GM23338 (cell line): ENCODE measurements at regions not wholly inside any gene's neighbourhood (a gene's known extent, or its start where the extent isn't known, plus 50 kb on each side); places are given as distances from the start of the nearest gene placed in this dataset.

Experiments
- ATAC-seq: fragments of 200-7000 bp; cut with Tn5 transposase; 3 replicates; pipeline ENCODE4 v1.9.1; 2020
- DNase-seq: peaks from one replicate; pipeline ENCODE4 v3.0.0-alpha.2; 2015; ENCODE audit warnings: low spot score
- H2AFZ ChIP-seq: fragments of 200-600 bp; sonication (generic); 2 replicates; pipeline ENCODE4 v1.8.0; 2016; ENCODE audit warnings: antibody characterized with exemption, mild to moderate bottlenecking, moderate library complexity
- H3F3A ChIP-seq: fragments of 200-600 bp; sonication (generic); replicated peaks from 2 replicates; pipeline ENCODE4 v1.8.0; 2017; ENCODE audit warnings: antibody characterized with exemption, mixed run types, low read depth
- H3K27ac ChIP-seq: fragments of 200-600 bp; sonication (generic); 2 replicates; pipeline ENCODE4 v1.6.1; 2016; ENCODE audit warnings: low read depth
- H3K27me3 ChIP-seq: fragments of 200-600 bp; sonication (generic); 2 replicates; pipeline ENCODE4 v1.8.0; 2016; ENCODE audit warnings: mild to moderate bottlenecking, mixed run types, moderate library complexity; ENCODE audit not compliant: insufficient read depth
- H3K36me3 ChIP-seq: fragments of 200-600 bp; sonication (generic); 2 replicates; pipeline ENCODE4 v1.8.0; 2016; ENCODE audit warnings: mild to moderate bottlenecking; ENCODE audit not compliant: insufficient read depth
- H3K4me1 ChIP-seq: fragments of 200-600 bp; sonication (generic); 2 replicates; pipeline ENCODE4 v1.8.0; 2016; ENCODE audit warnings: mild to moderate bottlenecking, moderate library complexity; ENCODE audit not compliant: insufficient read depth
- H3K4me2 ChIP-seq: fragments of 200-600 bp; sonication (generic); 2 replicates; pipeline ENCODE4 v1.7.1; 2017; ENCODE audit warnings: mixed run types
- H3K4me3 ChIP-seq: fragments of 200-600 bp; sonication (generic); 2 replicates; pipeline ENCODE4 v1.6.1; 2016; ENCODE audit warnings: mixed run types
- H3K79me2 ChIP-seq: fragments of 200-600 bp; sonication (generic); replicated peaks from 2 replicates; pipeline ENCODE4 v1.8.0; 2017; ENCODE audit warnings: mild to moderate bottlenecking; ENCODE audit not compliant: insufficient read depth
- H3K9me2 ChIP-seq: fragments of 200-600 bp; sonication (generic); 2 replicates; pipeline ENCODE4 v1.8.0; 2017; ENCODE audit not compliant: insufficient read depth
- H4K20me1 ChIP-seq: fragments of 200-600 bp; sonication (generic); replicated peaks from 2 replicates; pipeline ENCODE4 v1.8.0; 2017; ENCODE audit warnings: mild to moderate bottlenecking; ENCODE audit not compliant: insufficient read depth
- H3K27ac Mint-ChIP-seq: 2 replicates; pipeline ENCODE4 v1.8.0; 2020; ENCODE audit warnings: inconsistent platforms, mild to moderate bottlenecking, moderate library complexity, mixed read lengths
- H3K27me3 Mint-ChIP-seq: 3 replicates; pipeline ENCODE4 v1.8.0; 2022; ENCODE audit warnings: low read depth, mild to moderate bottlenecking, moderate library complexity, mixed read lengths, inconsistent platforms; ENCODE audit not compliant: insufficient read depth, poor library complexity
- H3K36me3 Mint-ChIP-seq: 3 replicates; pipeline ENCODE4 v1.8.0; 2021; ENCODE audit warnings: low read depth, mild to moderate bottlenecking, inconsistent platforms, moderate library complexity, mixed read lengths
- H3K4me1 Mint-ChIP-seq: 3 replicates; pipeline ENCODE4 v1.8.0; 2020; ENCODE audit warnings: mild to moderate bottlenecking, inconsistent platforms, mixed read lengths
- H3K4me3 Mint-ChIP-seq: 3 replicates; pipeline ENCODE4 v1.8.0; 2021; ENCODE audit warnings: moderate library complexity, mild to moderate bottlenecking, inconsistent platforms, mixed read lengths
- H3K9me3 Mint-ChIP-seq: 3 replicates; pipeline ENCODE4 v1.8.0; 2020; ENCODE audit warnings: moderate library complexity, mild to moderate bottlenecking, inconsistent platforms, mixed read lengths
- CREB1 ChIP-seq: fragments of 250-450 bp; sonication (Bioruptor Pico); IDR thresholded peaks from 2 replicates; pipeline ENCODE4 v1.5.0; 2020; ENCODE audit warnings: low read depth, mild to moderate bottlenecking, moderate library complexity
- CTCF ChIP-seq, 2 experiments: fragments of 200-600 bp in 1 of 2; sonication (generic) in 1 of 2; conservative IDR thresholded peaks; 2 replicates each; pipeline versions ENCODE4 v1.5.1 to v1.6.1; 2016 to 2017; ENCODE audit warnings: antibody characterized with exemption in 2 of 2, low read depth in 2 of 2, mild to moderate bottlenecking in 2 of 2, moderate library complexity in 1 of 2
- EZH2 ChIP-seq: fragments of 200-600 bp; sonication (generic); IDR thresholded peaks from one replicate; pipeline ENCODE4 v1.8.0; 2017; ENCODE audit warnings: antibody characterized with exemption, mild to moderate bottlenecking, low read depth; ENCODE audit not compliant: unreplicated experiment
- EZH2phosphoT487 ChIP-seq: fragments of 200-600 bp; sonication (generic); IDR thresholded peaks from one replicate; pipeline ENCODE4 v1.8.1; 2018; ENCODE audit warnings: antibody characterized with exemption; ENCODE audit not compliant: unreplicated experiment
- NANOG ChIP-seq: IDR thresholded peaks from 2 replicates; pipeline ENCODE4 v1.6.1; 2016; ENCODE audit warnings: antibody characterized with exemption, borderline replicate concordance
- POLR2AphosphoS5 ChIP-seq: IDR thresholded peaks from 2 replicates; pipeline ENCODE4 v1.6.1; 2016; ENCODE audit warnings: antibody characterized with exemption, low read depth
- STAT1 ChIP-seq: IDR thresholded peaks from one replicate; pipeline ENCODE4 v1.6.1; 2016; ENCODE audit warnings: antibody characterized with exemption; ENCODE audit not compliant: unreplicated experiment
- ZNF114 ChIP-seq: fragments of 250-450 bp; sonication (Bioruptor Pico); IDR thresholded peaks from 2 replicates; pipeline ENCODE4 v1.5.0; 2020; ENCODE audit warnings: mild to moderate bottlenecking, moderate library complexity
- ZNF331 ChIP-seq: fragments of 250-450 bp; sonication (Bioruptor Pico); IDR thresholded peaks from 2 replicates; pipeline ENCODE4 v1.5.0; 2020; ENCODE audit warnings: low read depth, mild to moderate bottlenecking, moderate library complexity
- TF ChIP-seq, protein P1 (sequence below): IDR thresholded peaks from one replicate; pipeline ENCODE4 v1.6.1; 2018; ENCODE audit warnings: antibody characterized with exemption; ENCODE audit not compliant: unreplicated experiment
- TF ChIP-seq, protein P2 (sequence below): IDR thresholded peaks from 2 replicates; pipeline ENCODE4 v1.6.1; 2016; ENCODE audit warnings: antibody characterized with exemption

DNA sequence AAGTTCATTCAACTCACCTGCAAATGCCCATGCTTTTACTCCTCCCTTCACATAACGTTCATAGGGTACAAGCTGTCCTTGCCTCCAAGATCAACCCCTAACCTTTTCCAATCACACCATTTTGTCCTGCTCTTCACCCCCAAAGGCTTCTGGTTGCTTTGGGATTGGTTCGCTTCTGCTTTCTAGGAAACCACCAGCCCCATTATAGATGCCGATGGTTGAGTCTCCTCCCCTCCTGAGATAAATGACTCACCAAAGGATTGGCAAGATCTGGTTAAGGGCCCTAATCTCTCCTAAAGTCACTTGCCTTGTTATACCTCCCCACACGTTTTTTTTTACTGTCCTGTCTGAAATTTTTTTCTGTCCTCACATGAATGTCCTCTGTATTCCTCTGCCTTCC, 311.4 kb downstream of the HACE1 start (continued):
- TF ChIP-seq, protein P1, sequence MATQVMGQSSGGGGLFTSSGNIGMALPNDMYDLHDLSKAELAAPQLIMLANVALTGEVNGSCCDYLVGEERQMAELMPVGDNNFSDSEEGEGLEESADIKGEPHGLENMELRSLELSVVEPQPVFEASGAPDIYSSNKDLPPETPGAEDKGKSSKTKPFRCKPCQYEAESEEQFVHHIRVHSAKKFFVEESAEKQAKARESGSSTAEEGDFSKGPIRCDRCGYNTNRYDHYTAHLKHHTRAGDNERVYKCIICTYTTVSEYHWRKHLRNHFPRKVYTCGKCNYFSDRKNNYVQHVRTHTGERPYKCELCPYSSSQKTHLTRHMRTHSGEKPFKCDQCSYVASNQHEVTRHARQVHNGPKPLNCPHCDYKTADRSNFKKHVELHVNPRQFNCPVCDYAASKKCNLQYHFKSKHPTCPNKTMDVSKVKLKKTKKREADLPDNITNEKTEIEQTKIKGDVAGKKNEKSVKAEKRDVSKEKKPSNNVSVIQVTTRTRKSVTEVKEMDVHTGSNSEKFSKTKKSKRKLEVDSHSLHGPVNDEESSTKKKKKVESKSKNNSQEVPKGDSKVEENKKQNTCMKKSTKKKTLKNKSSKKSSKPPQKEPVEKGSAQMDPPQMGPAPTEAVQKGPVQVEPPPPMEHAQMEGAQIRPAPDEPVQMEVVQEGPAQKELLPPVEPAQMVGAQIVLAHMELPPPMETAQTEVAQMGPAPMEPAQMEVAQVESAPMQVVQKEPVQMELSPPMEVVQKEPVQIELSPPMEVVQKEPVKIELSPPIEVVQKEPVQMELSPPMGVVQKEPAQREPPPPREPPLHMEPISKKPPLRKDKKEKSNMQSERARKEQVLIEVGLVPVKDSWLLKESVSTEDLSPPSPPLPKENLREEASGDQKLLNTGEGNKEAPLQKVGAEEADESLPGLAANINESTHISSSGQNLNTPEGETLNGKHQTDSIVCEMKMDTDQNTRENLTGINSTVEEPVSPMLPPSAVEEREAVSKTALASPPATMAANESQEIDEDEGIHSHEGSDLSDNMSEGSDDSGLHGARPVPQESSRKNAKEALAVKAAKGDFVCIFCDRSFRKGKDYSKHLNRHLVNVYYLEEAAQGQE, result no peak
- TF ChIP-seq EZH2, result no peak
- no peak for TF ChIP-seq POLR2AphosphoS5
- TF ChIP-seq EZH2phosphoT487, result no peak
- no peak for TF ChIP-seq STAT1
- no peak for TF ChIP-seq CTCF (conservative IDR thresholded peaks at IDR 0.05; ENCODE audit: low read depth in 2 of 2)

DNA sequence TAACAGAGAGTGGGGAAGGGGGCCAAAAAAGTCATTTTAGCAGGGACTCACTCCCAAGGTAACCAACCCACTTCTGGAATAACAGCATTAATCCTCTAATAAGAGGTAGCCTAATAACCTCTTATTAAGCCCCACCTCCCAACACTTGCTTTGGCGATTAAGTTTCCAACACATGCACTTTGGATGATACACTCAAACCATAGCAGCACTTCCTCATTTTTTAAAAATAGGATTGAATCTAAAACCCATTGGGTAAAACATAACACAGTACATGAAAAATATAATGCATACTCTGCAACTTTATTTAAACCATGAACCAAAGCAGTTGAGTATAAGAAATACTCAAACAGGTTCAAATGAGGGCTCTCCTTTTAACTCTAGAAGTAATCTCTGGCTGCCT, 318.3 kb downstream of the HACE1 start:
- no peak for DNase-seq
- Histone ChIP-seq H3K4me2 (no peak overlapping the region), H3F3A (no peaks in the 10 kb centered on the region), H3K27me3 (no peaks in the 10 kb centered on the region), H3K9me2 (no peaks in the 10 kb centered on the region), H2AFZ (no peak overlapping the region), H4K20me1 (no peaks in the 10 kb centered on the region), H3K4me1 (no peaks in the 10 kb centered on the region), H3K4me3 (no peak overlapping the region), H3K27ac (no peak overlapping the region), H3K79me2 (no peaks in the 10 kb centered on the region), H3K36me3 (no peaks in the 10 kb centered on the region)
- Mint-ChIP-seq H3K9me3 (no peaks in the 10 kb centered on the region), H3K27me3 (no peaks in the 10 kb centered on the region), H3K36me3 (no peaks in the 10 kb centered on the region), H3K4me1 (no peaks in the 10 kb centered on the region; the same call in 2 of the 3 replicates), H3K27ac (no peak overlapping the region), H3K4me3 (no peak overlapping the region)
- ATAC-seq, result no peak
- TF ChIP-seq ZNF331 (CRISPR knock-in tag), result no peak
- TF ChIP-seq, protein P2, sequence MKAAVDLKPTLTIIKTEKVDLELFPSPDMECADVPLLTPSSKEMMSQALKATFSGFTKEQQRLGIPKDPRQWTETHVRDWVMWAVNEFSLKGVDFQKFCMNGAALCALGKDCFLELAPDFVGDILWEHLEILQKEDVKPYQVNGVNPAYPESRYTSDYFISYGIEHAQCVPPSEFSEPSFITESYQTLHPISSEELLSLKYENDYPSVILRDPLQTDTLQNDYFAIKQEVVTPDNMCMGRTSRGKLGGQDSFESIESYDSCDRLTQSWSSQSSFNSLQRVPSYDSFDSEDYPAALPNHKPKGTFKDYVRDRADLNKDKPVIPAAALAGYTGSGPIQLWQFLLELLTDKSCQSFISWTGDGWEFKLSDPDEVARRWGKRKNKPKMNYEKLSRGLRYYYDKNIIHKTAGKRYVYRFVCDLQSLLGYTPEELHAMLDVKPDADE, result no peak
- no peak for TF ChIP-seq ZNF114 (CRISPR knock-in tag)
- TF ChIP-seq EZH2, result no peak
- no peak for TF ChIP-seq STAT1
- no peak for TF ChIP-seq EZH2phosphoT487
- TF ChIP-seq CREB1 (CRISPR knock-in tag), result no peak
- TF ChIP-seq NANOG, result no peak
- TF ChIP-seq CTCF (conservative IDR thresholded peaks at IDR 0.05; ENCODE audit: low read depth in 2 of 2), result no peak
